Muscle of back (tissue), 3 donors: ENCODE measurements at regions not wholly inside any gene's neighbourhood (a gene's known extent, or its start where the extent isn't known, plus 50 kb on each side); places are given as distances from the start of the nearest gene placed in this dataset.
"Not testable (repeated sequence)": the region's sequence is repeated elsewhere in the genome, so short reads cannot be mapped to it uniquely, and the experiment has no call there.

Experiments
- DNase-seq, 3 donors: peaks; one replicate each; pipeline versions ENCODE4 v3.0.0 to v3.0.0-alpha.2; 2013

DNA sequence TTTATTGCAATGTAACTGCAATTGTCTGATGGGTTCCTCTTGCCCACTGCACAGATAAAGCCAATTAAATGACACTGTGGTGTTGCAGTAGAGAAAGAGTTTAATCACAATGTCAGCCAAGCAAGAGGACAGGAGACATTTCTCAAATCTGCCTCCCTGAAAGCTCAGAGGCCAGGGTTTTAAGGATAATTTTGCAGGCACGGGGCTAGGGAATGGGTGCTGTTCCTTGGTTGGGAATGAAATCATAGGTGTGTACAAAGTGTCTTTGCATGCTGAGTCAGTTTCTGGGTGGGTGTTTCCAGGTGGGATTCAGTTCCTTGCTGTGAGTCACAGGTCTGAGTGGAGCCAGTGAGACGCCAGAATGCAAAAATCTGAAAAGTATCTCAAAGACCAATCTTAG is 271.4 kb downstream of the DOK5 start:
- no peak for DNase-seq

DNA sequence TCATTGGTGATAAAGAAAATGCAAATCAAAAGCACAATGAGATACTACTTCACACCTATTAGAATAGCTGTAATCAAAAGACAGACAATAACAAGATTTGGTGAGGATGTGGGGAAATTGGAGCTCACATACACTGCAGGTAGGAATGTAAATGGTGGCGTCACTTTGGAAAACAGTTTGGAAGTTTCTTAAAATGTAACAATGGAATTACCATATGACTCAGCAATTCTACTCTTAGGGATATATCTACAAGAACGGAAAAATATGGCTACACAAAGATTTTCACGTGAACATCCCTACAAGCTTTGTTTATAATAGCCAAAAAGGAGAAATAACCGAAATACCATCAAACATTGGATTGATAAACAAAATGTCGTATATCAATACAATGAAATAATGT is 270.4 kb downstream of the DOK5 start:
- DNase-seq: no peak

DNA sequence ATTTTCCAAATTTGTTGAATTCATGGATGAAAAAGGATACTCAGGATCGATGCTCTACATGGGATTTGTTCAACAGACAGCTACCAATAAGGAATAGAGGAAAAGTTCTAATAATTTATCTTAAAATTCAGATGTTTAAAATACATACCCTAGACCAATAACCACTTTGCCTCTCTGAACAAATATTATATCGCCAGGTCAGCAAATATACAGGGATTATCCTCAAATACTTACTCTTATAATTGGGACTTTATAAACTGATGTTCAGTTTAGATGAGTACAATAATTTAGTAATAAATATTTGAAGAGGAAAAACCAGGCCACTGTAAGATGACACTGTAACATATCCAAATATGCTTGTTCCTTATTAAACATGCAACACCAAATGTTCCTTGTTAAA is 268.7 kb downstream of the DOK5 start:
- no peak for DNase-seq

DNA sequence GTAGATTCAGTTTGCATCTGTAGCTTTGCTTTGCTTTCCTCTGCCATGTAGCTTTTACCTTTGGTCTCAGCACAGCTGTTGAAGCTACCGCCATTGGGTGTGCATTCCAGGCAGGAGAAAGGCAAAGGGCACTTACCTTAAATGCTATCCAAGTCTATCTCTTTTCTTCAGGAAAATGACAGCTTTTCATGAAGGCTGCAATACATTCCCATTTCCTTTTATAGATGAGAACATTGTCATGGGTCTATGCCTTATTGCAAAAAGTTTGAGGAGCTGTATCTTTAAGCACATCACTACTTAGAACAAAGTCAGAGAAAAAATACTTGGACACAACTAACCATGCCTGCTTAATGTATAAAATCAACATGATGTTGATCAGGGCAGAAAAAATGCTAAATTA is 266.8 kb downstream of the DOK5 start:
- DNase-seq: no peak

DNA sequence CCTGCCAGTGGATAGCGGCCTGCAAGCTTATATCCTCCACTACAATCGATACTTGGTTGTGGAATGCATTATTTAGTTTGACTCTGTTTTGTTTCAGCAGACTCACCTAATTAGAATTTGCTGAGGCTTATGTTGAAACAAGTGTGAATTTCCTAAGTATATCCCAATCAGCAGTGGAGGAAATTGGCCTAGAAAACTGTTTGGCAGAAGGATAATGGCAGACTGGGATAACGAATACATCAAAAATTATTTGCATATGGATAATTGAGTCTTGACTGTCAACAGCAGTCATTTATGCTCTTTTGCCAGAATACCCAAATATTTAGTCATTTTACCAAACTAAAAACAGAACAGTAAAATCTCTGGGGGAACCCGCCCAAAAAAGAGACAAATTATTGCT is 261.0 kb downstream of the DOK5 start:
- DNase-seq: no peak

DNA sequence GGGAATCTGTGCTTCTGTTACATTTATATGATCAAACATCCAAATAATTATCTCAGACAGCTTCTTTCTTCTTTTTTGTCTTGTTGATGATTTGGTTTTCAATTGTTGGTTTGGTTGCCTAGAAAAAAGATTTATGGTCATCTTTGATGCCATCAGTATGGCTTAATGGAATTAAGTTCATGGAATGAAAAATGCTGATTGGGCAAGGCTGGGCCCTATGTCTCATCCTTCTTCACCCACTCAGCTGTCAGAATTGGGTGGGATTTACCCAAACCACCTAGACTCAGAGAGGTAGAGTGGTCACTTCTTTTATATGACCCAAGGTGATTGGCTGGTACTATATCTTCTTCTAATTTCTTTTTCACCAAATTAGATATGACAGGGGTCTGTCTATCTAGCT is 258.3 kb downstream of the DOK5 start:
- DNase-seq: no peak

DNA sequence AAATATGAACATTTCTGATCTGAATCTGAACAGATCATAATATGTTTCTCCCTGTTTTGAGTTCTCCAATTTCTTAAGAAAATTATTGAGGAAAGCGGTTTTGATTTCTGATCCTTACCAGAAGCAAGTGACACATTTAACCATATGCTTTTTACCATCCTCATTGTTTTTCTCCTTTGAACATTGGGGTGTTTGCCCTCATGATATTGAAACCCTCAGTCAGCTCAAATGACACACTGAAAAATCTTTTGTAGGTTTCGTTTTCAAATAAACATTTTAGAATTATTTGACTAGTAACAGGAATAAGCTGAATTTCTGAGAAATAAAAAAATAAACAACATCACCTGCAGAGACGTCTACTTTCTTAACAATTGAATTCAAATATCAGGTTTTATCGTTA is 252.1 kb downstream of the DOK5 start:
- no peak for DNase-seq

DNA sequence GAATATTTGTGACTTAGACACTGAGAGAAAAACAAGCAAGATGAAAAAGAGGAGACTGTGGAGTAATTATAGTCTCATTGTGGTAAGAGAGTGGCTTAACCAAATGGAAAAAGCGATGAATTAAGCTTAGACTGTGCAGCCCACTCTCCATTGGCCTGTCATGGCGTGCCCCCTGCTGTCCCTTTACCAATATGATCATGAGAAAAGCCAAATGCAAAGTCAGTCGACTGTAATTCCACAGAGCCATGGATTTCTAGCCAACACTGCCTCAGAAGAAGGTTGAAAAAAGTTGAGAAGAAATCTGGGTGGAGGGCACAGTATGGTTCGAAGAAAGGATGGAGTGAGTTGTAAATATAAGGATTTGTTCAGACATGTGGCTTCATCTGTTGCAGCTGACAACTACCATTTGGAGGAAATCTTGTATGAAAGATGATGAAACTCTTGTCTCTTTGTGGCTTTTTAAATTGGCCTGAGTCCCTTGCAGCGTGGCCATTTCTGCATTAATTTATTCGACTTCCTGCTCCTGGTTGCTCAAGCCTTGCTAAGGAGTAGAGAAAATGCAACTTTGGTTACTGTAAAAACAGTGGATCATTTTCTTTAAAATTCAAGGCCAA is 251.4 kb downstream of the DOK5 start:
- no peak for DNase-seq

DNA sequence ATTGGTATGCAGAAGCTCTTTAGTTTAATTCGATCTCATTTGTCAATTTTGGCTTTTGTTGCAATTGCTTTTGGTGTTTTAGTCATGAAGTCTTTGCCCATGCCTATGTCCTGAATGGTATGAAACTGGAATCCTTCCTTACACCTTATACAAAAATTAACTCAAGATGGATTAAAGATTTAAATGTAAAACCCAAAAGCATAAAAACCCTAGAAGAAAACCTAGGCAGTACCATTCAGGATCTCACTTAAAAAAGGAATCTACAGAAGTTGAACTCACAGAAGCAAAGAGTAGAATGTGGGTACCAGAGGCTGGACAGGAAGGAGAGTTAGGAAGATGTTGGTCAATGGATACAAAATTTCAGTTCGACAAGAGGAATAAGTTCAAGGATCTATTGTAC is 249.9 kb downstream of the DOK5 start:
- not testable (repeated sequence) for DNase-seq

DNA sequence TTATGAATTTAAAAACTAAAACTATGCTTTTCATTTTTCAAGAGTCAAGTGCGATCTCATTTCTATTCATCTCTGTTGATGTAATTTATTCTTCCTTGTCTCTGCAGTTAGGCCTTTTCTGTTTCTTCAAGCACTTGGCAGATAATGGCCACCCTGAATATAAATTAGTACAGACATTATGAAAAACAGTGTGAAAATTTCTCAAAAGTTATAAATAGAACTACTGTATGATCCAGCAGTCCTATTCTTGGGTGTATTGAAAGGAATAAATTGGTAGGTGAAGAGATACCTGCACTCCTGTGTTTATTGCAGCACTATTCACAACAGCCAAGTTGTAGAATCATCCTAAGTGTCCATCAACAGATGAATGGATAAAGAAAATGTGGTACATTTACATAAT is 248.3 kb downstream of the DOK5 start:
- DNase-seq: no peak

DNA sequence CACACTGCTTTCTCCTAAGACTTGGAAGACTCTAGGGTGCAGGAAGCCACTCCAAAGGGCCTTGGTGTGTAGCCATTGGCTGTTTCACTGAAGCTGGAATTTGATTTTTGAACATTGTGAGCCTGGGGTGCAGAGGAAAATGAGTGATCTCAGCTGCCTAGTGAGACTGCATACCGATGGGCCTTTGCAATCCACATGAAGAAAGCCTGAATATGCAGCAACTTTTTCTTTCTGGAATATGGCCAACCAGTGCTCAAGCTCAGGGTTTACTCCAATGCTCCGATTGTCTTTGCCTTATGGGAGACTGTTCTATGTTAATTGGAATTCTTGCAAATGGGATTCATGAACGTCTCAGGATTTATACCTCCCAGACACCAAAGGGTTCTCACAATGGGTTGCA is 242.6 kb downstream of the DOK5 start:
- DNase-seq: no peak

DNA sequence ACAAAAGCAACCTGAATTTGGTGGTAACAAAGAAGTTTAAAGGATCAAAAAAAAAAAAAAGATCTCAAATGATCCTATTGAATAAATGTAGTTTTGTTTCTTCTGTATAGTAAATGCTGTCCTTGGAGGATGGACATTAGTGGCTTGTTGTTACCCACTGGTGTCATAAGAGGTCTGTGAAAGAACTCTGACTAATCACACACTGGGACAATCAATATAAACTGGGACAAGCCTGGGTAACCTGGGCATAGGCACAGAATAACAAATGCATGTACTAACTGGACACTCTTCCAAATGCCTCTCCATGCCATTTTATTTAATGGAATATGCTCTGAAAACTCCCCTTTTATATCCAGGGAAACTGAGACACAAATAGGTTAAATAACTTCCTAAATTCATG is 241.4 kb downstream of the DOK5 start:
- DNase-seq: no peak

DNA sequence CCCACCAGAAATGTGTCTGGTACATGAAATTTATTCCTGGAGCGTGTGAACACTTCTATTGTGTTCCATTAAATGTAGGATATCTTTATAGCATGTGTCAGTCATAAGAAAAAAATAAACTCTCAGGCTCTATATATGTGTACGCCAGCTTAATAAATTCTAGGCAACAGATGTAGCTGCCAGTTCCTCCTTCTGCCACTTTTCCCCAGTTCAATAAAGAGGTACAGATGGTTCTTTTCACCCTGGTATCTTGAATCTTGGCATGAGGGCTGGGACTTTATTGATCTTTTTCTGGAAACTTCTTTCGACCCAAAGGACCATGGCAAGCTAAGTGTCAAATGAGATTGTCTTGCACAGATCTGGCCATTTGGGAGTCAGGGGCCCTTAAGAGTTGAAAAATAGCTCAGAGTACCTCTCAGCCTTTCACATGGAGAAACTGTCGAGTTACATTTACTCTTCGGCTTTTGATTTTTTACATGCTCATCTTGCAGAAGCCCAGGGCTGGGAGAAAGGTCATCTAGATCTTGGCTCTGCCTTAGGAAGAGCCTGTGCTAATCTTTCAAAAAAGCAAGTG is 240.9 kb downstream of the DOK5 start:
- no peak for DNase-seq

DNA sequence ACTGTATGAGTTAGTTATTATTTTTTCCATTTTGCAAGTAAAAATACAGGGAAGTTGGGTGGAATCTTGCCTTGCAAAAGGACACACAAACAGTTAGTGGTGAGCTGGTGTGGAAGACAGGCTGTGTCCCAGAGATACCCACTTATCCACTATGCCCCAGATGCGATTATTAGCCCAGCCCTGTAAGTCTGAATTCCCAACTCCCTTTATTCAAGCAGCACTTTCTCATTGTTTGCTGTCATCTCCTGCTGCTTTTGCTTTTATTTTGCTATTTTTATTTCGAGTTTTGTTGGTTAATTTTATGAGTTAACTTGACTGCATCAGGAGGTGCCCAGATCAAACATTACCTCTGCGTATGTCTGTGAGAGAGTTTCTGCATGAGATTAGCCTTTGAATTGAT is 239.4 kb downstream of the DOK5 start:
- no peak for DNase-seq

DNA sequence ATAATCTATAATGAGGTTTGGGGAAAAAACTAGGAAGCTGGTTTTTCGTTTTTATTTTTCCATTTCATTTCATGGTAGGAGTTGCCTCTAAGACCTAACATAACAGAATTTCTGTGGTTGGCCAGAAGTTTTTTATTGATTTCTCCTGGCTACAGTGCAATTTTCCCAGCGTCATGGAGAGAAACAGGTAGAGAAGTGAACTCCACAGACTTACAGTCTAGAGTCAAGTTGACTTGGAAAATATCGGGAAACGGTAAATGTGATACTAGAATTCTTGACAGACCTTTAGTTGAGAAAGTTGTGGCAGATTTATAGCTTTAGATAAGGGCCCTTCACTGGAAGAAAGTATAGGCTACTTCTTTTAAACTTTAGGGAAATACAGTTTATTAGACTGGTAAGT is 238.3 kb downstream of the DOK5 start:
- DNase-seq: no peak

DNA sequence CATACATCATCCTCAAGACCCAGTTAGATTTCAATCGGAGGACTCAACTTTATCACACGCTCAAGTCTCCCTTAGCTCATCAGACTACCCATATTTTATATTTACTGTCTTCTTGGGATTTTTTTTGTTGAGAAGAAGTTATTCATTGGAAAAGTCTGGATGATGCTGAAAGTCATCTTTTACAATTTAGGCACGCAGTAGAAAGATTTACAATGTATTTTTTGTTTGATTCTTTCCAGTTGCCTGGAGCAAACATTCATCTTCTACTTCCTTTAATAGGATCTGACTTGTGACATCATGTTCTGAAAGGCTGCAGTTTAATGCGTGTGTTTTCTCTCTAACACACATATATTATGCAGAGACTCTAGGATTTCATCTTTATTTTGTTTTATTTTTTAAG is 235.7 kb downstream of the DOK5 start:
- peak in 1 of 3 donors; percentile 16 for DNase-seq

DNA sequence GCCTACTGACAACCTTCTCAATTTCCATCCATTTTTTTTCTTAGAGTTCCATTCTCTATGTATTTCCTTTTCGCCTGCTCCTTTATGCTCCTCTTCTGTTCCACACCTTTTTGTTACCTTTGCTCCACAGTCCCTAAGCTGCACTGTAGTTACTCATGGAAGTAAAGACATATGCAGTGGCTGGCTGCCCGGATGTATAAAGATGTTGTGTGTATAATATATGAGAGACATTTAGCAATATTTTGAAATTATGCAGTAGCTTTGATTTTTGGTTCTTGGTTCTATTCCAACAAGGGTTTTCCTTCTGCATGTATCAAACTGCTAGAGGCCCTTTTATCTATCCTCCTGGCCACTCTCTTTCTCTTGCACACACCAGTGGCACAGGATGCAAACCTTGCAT is 234.9 kb downstream of the DOK5 start:
- peak in 1 of 3 donors; percentile 16 for DNase-seq

DNA sequence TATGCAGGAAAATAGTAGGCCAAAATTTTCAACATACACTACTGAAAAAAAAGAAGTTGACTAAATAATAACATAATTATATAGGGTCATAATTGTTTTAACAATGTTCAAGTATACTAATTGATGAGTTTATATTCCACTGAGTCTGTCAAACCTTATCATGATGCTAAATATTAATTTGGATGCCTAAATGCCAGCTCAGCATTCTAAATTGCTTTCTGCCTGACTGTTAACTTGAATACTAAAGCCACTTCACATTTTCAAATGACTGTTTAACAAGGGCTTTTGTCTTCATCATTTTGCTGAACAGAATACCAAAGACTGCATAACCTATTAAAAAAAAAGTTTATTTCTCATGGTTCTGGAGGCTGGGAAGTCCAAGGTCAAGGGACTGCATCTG is 232.8 kb downstream of the DOK5 start:
- DNase-seq: no peak

DNA sequence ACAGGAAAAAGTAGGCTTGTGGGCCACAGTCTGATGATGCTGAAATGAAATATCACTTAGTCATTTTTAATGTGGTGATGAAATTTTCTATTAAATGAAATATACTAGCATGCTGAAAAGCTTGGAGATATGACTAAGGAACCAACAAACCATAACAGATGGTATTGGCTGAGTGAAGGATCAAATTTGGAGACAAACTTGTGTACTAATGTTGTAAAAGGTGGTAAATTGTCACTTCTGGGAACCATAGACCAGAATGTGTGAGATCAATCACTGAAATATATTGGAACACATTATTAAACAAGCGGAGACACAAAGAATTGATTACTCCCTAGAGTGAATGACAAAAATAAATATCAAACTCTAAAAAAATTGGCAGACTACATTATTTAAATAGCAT is 232.4 kb downstream of the DOK5 start:
- DNase-seq: peak in 1 of 3 donors; percentile 26

DNA sequence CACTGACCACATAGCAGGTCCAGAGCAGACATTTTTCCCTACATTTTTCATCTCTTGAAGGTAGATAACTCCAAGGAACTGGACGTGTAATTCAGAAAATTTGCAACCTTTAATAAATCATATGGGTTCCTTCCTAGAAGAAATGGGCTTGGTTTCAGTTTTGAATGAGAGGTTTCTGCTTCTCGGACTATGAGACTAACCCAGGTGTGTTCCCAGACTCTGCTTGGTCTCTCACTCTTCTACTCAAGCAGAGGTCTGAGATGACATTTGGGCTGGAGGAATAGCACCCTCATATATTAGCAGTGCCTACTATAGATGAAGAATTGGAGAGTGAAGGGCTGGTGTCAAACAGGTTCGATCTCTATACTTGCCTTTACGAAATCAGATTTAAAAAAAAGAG is 231.2 kb downstream of the DOK5 start:
- DNase-seq: no peak

DNA sequence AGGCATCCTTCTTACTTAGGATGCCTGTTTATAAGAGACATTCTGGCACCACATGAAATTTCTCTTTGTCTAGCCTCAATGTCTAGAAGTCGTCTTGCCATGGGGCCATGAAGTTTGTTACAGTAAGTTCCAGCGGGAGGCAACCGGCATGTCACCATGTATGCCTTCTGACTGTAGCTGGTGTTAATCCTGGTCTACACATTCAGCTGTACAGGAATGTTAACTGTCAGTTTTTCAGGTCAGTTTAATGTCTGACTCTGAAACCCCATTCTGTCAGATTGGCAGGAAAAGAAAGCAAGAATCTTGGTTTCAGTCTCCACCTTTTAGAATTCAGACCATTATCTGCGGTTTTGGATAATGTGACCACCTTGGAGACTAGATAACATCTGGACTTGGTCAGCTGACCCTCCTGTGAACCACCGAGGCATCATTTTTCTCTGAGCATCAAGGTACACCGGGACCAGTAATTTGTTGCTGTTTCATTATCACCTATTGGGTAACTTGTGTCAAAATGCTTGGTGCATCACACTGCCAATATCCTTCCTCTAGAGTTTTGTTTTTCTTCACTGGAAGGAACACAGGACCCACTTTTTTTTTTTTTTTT is 228.7 kb downstream of the DOK5 start:
- no peak for DNase-seq
